ENCODE measurements at regions not wholly inside any gene's neighbourhood (a gene's known extent, or its start where the extent isn't known, plus 50 kb on each side); places are given as distances from the start of the nearest gene placed in this dataset.

- ATAC-seq, result peak; percentile 98
Observed at GRCh38 chr2:14297340-14297739, 335.2 kb upstream of the LRATD1 start.

- no peak for ATAC-seq
Observed at GRCh38 chr2:14297906-14298305, 334.6 kb upstream of the LRATD1 start.

DNA sequence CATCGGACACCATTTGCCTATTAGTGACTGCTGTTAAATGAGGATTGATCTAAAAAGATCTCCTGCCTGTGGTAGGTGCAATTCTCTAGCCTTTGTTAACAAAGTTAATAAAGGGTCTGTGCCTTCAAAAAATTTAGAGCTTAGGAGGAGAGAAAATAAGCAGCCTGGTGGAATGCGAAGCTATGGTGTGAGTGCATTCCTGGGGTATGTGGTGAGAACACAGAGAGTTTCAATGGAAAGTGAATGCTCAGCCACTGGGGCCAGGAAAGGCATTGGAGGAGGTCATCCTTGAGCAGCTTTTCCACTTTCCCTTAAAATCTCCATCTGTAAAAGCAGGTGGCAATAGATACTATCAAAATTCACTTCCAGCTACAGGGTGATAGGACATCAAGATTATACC is 331.2 kb upstream of the LRATD1 start:
- ATAC-seq, result no peak

GRCh38 chr2:14303366-14304115 is 329.0 kb upstream of the LRATD1 start:
- peak; percentile 36 for ATAC-seq

GRCh38 chr2:14304326-14304725 is 328.2 kb upstream of the LRATD1 start:
- ATAC-seq, result no peak

GRCh38 chr2:14306268-14306861 is 326.2 kb upstream of the LRATD1 start:
- no peak for ATAC-seq

- no peak for ATAC-seq
Observed at GRCh38 chr2:14313341-14313740, 319.2 kb upstream of the LRATD1 start.

GRCh38 chr2:14316594-14316993 is 315.9 kb upstream of the LRATD1 start:
- peak; percentile 37 for ATAC-seq

DNA sequence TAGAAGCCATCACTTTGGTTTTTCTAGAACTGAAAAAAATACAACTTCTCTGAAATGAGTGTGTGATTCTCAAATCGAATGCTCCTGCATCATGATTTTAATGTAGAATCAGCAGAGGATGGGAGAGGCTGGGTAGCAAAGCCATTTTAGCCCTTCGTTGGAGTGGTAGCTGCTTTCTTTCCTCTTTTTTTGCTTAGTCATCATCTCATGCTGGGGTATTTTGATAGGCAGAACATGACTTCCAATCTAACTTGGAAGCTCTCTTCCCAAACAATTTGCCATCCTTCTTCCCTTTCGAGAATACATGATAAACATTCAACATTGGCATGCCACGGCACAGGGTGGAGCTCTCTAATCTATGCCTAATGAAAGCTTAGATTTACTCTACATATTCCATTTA is 311.2 kb upstream of the LRATD1 start:
- no peak for ATAC-seq

DNA sequence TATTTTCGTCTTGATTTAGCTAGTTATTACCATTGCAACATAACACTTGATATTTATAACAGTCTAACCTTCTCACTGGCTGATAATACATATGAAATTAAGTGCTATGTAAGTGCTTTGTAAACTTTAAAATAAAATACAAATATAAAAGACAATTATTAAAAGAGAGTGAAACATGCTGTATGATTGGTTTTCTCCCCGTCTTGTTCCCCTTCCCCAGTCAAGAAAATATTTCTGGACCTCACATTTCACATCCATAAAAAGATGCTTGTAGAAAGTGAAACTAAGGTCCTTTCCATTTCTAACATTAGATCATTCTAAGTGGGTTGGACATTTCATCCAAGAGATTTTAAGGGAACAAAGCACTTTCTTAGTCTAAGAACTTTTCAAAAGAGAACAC is 310.2 kb upstream of the LRATD1 start:
- ATAC-seq, result no peak

DNA sequence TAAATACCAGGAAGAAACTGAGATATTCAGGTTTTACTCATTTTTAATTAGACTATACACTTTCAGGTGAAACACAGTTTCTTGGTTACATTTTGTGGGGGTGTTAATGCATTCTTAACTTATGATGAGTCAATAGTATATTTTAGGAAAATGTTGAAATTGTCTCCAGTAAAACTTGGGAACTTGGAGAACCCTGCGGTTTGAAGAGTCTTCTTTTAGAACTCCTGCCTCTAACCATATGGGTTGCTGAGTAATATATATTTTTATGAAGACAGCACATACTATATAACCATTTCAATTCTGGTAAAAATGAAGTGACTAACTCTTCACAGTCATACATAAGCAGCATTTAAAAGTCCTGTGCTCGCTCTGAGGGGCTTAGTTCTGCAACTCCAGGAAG is 308.2 kb upstream of the LRATD1 start:
- ATAC-seq, result no peak

DNA sequence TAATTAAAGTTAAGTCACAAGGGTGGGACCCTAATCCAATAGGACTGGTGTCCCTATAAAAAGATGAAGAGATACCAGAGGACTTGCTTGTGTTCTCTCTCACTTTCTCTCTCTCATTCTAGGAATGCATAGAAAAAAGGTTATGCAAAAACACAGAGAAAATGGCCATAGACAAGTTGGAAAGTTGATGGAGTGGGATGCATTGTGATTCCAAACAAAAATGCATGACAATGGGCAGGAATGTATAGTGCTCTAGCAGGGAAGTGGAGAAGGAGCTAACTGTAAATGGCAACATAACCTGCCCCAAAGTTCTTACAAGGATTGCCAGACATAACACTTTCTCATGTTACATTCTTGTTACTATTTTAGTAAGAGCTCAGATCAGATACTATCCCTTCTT is 301.6 kb upstream of the LRATD1 start:
- no peak for ATAC-seq

GRCh38 chr2:14336759-14337382 is 295.6 kb upstream of the LRATD1 start:
- ATAC-seq, result no peak

DNA sequence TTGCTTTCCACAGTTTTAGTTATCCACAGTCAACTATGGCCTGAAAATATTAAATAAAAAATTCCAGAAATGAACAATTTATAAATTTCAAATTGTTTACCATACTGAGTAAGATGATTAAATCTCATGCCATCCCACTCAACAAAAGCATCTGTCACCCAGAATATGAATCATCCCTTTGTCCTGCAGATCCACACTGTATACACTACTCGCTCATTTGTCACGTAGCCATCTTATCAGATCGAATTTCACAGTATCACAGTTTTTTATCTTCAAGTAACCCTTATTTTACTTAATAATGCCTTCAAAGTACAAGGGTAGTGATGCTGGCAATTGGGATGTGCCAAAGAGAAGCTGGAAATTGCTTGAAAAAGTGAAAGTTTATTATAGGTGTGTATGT is 291.8 kb upstream of the LRATD1 start:
- no peak for ATAC-seq

DNA sequence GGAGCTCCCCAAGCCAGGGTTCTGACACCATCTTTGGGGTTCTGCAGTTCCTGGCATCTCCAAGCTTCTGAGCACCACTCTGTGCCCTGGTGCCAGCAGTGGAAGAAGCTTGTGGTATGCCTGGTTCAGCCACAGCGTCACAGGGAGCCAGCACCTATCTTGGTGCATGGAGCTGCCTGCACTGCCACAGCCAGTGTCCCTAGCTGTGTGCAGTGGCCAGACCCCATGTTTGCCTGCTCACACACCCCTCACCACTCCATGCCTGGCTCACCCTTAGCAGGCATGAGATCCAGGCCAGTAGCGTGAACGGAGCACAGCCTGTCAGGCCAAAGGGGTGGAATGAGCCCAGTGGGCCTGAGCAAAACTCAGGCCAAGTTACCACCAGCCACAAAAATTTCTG is 290.2 kb upstream of the LRATD1 start:
- no peak for ATAC-seq

- peak; percentile 79 for ATAC-seq
Observed at GRCh38 chr2:14344355-14344754, 288.2 kb upstream of the LRATD1 start.

GRCh38 chr2:14348247-14348646 is 284.3 kb upstream of the LRATD1 start:
- no peak for ATAC-seq

DNA sequence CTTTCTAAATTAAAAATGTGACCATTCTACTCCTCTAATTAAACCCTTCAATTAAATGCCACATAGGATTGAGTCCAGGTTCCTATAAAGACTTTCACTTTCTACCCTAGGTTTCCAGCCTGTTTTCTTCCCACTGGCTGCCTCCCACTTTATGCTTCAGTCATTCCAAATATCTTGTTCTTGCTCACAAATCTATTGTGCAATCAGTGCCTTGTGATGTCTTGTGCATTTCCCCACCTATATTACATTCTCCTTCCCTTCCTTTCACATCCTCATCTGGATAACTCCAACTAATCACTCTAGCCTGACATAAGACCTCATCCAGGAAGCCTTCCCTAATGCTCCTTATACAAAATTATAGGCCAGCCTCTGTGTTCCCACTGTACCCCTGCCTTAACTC is 281.7 kb upstream of the LRATD1 start:
- ATAC-seq, result no peak

- ATAC-seq, result no peak
Observed at GRCh38 chr2:14352067-14352466, 280.4 kb upstream of the LRATD1 start.

GRCh38 chr2:14354231-14354630 is 278.3 kb upstream of the LRATD1 start:
- no peak for ATAC-seq

DNA sequence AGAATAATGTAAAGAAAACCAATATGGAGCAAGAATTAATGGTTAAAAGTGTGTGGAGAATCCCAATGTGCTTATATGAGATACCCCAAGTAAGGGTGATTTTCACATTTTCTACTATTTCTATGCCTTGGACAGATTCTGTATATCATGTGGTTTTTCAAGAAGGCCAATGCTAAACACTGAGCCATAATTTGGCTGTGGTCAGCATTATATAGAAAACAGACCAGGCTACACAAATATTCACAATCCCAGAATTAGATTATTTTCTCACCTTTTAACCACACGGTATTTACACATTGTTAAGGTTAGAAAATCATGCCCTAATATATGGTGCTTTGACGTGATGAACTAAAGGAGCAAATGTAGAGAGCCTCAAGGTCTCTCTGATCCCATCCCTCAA is 277.4 kb upstream of the LRATD1 start:
- ATAC-seq, result no peak

DNA sequence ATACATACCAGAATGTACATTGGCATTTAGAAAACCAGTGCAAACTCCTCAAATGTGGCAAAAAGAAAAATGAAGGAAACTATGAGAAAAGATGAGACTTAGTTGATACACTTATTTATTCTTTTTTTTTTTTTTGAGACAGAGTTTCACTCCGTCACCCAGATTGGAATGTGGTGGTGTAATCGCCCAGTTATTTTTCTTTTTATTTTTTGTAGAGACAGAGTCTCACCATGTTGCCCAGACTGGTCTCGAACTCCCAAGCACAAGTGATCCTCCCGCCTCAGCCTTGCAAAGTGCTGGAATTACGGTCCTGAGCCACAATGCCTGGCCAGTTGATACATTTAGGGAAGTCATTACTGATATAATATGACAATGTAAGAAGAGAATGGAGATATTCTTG is 274.2 kb upstream of the LRATD1 start:
- no peak for ATAC-seq

DNA sequence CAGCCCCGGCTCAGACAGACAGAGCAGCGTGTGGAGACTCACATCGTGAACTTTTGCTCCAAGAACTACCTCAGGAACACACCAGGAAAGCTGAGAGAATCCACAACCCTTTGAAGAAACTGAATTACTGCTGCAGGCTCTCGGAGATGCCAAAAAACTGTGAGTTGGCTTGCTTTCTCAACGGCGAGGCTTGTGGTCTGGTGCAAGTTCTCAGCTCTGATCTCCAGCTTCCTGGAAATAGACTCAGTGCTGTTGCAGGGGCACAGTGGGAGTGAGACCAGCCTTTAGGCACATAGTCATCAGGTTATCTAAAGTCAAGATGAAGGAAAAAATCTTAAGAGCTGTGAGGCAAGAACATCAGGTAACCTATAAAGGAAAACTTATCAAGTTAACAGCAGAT is 273.7 kb upstream of the LRATD1 start:
- ATAC-seq, result no peak

GRCh38 chr2:14363137-14363536 is 269.4 kb upstream of the LRATD1 start:
- ATAC-seq, result no peak
